ENCODE measurements at regions not wholly inside any gene's neighbourhood (a gene's known extent, or its start where the extent isn't known, plus 50 kb on each side); places are given as distances from the start of the nearest gene placed in this dataset.
A peak's percentile ranks its signal among the peaks of the same experiment; 100 is the strongest.

- no peak overlapping the region for H3K4me3 ChIP-seq (ENCODE audit: low read depth, low read length)
- TF ChIP-seq, protein P1, sequence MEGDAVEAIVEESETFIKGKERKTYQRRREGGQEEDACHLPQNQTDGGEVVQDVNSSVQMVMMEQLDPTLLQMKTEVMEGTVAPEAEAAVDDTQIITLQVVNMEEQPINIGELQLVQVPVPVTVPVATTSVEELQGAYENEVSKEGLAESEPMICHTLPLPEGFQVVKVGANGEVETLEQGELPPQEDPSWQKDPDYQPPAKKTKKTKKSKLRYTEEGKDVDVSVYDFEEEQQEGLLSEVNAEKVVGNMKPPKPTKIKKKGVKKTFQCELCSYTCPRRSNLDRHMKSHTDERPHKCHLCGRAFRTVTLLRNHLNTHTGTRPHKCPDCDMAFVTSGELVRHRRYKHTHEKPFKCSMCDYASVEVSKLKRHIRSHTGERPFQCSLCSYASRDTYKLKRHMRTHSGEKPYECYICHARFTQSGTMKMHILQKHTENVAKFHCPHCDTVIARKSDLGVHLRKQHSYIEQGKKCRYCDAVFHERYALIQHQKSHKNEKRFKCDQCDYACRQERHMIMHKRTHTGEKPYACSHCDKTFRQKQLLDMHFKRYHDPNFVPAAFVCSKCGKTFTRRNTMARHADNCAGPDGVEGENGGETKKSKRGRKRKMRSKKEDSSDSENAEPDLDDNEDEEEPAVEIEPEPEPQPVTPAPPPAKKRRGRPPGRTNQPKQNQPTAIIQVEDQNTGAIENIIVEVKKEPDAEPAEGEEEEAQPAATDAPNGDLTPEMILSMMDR (IDR thresholded peaks at IDR 0.05; ENCODE audit: insufficient read depth, low read depth, low read length, missing control alignments), result no peak
- DNase-seq (ENCODE audit: low read depth), result no peak
These were observed 466.8 kb upstream of the MEX3C start for GRCh38 chr18:51664236-51664635.

- DNase-seq (ENCODE audit: low read depth), result no peak
- TF ChIP-seq, protein P1 (IDR thresholded peaks at IDR 0.05; ENCODE audit: insufficient read depth, low read depth, low read length, missing control alignments), result no peak
- H3K4me3 ChIP-seq (ENCODE audit: low read depth, low read length), result no peak overlapping the region
These were observed 469.3 kb upstream of the MEX3C start for GRCh38 chr18:51666763-51667191.

DNA sequence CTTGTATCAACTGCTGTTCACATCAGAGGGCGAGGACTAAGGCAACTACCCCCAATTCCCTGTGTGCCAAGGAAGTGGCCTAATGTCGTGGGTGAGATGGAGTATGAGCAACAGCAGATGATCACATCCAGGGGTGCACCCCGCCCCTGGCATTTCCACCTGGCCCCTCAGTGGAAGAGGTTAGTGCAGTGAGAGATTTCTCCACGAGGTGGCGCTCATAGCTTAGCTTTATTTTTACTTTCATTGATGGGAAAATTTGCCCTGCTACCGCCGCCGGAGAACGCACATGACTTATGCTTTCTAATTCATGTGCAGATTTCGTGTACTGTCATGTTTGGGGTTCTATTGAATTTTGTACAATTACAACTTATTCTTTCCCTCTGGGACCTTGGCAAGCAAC lies 470.6 kb upstream of the MEX3C start:
- H3K4me3 ChIP-seq (ENCODE audit: low read depth, low read length), result no peak overlapping the region
- peak; percentile 75 for DNase-seq (ENCODE audit: low read depth)

GRCh38 chr18:51668607-51669006 lies 471.1 kb upstream of the MEX3C start:
- no peak overlapping the region for H3K4me3 ChIP-seq (ENCODE audit: low read depth, low read length)
- peak; percentile 29 for DNase-seq (ENCODE audit: low read depth)
- TF ChIP-seq, protein P1 (IDR thresholded peaks at IDR 0.05; ENCODE audit: insufficient read depth, low read depth, low read length, missing control alignments), result no peak

More for the DNA sequence above, 470.6 kb upstream of the MEX3C start:
- TF ChIP-seq, protein P1 (IDR thresholded peaks at IDR 0.05; ENCODE audit: insufficient read depth, low read depth, low read length, missing control alignments), result peak; percentile 72

- DNase-seq (ENCODE audit: low read depth), result no peak
- H3K4me3 ChIP-seq (ENCODE audit: low read depth, low read length), result no peak overlapping the region
- TF ChIP-seq, protein P1 (IDR thresholded peaks at IDR 0.05; ENCODE audit: insufficient read depth, low read depth, low read length, missing control alignments), result no peak
These were observed 489.1 kb upstream of the MEX3C start for GRCh38 chr18:51686590-51686989.

- TF ChIP-seq, protein P1 (IDR thresholded peaks at IDR 0.05; ENCODE audit: insufficient read depth, low read depth, low read length, missing control alignments), result no peak
- DNase-seq (ENCODE audit: low read depth), result no peak
- no peak overlapping the region for H3K4me3 ChIP-seq (ENCODE audit: low read depth, low read length)
These were observed 490.5 kb upstream of the MEX3C start for GRCh38 chr18:51687845-51688585.

DNA sequence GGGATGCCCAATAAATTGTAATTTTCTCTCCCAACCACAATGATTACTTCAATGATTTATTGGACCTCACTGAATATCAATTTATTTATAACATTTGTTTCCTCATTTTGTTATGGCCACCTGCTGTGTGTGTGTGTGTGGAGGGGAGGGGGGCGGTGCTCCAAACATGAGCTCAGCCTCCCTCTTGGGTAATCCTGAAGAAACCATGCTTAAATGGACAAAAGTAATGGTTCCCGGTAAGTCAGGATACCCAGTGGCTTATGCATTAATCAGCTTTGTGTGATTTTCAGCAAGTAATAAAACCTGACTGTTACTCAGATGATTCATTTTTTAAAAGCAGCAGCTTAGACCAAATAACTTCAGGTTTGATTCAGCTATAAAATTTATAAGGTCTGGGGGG lies 495.1 kb upstream of the MEX3C start:
- TF ChIP-seq, protein P1 (IDR thresholded peaks at IDR 0.05; ENCODE audit: insufficient read depth, low read depth, low read length, missing control alignments), result no peak
- DNase-seq (ENCODE audit: low read depth), result no peak

More for the DNA sequence above, 495.1 kb upstream of the MEX3C start:
- no peak overlapping the region for H3K4me3 ChIP-seq (ENCODE audit: low read depth, low read length)

Measured in GM12865 (cell line).